Fibroblast of pulmonary artery (primary cell): ENCODE measurements at regions not wholly inside any gene's neighbourhood (a gene's known extent, or its start where the extent isn't known, plus 50 kb on each side); places are given as distances from the start of the nearest gene placed in this dataset.

Experiments used
- DNase-seq: peaks from one replicate; pipeline ENCODE4 v3.0.0-alpha.2; 2010; ENCODE audit warnings: low read depth
- H3K4me3 ChIP-seq: replicated peaks from 2 replicates; pipeline ENCODE4 v1.5.1; 2011; ENCODE audit warnings: low read depth, mild to moderate bottlenecking, control low read depth, low read length, moderate library complexity
- CTCF ChIP-seq: IDR thresholded peaks from 2 replicates; pipeline ENCODE4 v1.5.1; 2011; ENCODE audit warnings: mild to moderate bottlenecking, control low read depth, low read length, inconsistent platforms; ENCODE audit errors: missing control alignments

DNA sequence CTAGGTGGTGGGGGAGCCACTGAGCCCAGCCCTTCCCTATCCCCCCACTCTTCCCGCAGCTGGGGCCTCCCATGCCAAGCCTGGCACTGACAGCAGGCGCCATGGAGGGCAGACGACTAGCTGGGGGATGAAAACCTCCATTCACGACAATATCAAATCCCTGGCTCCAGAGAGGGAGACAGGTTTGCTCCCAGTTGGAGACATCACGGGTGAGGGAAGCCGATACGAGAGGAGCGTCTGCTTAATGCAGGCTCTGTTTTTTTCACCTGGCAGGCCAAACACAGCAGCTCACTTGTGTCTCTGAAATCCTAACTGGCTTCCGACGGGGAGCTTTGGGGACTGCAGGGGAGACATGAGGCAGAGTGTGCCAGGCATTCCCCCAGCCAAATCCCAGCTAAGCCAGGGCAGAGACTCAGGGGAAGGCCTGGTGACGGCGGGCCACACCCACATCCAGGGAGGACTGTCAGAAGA, 307.4 kb upstream of the ZMIZ1 start:
- DNase-seq = no peak
- H3K4me3 ChIP-seq = no peak overlapping the region
- no peak for TF ChIP-seq CTCF

DNA sequence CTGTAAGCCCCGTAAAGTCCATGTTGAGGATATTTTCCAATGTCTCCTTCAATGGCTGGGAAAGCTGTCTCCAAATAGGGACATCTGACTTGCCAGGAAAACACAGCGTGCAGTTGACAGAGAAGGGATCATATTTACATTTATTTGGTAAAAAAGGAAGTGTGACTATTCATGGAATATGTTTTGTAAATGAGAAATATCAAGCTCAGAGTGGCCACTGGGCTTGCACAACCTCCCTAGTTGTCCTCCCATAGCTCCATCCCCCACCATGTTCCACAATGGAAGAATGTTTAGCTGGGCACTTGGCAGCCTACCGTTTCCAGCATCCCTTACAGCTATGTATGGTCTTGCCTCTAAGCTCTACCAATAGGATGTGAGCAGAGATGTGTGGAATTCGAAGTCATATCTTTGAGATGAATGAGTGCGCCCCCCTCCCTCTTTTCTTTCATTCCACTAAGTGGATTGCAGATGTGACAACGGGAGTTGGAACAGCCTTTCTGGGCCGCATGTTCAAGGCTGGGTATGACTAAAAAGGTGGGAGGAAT, 306.6 kb upstream of the ZMIZ1 start:
- H3K4me3 ChIP-seq = no peak overlapping the region
- no peak for TF ChIP-seq CTCF
- no peak for DNase-seq

DNA sequence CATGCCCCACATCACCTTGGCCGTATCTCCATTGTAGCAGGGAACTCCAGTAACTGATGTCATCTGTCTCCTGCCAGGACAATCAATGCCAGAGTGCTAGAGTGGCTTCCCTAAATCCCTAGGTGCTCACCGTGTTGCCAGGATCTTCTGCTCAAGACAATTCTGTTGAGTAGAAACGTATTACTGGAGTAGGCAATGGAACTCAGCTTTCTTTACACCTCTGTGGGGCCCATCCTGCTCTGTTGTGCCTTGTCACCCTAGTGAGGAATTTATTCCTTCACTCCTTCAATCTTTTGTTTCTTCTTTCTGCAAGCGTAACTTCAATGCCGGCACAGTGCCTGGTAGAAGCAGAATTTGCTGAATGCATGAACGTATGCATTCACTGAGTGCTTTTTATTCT, 305.5 kb upstream of the ZMIZ1 start:
- no peak overlapping the region for H3K4me3 ChIP-seq
- no peak for DNase-seq
- no peak for TF ChIP-seq CTCF

DNA sequence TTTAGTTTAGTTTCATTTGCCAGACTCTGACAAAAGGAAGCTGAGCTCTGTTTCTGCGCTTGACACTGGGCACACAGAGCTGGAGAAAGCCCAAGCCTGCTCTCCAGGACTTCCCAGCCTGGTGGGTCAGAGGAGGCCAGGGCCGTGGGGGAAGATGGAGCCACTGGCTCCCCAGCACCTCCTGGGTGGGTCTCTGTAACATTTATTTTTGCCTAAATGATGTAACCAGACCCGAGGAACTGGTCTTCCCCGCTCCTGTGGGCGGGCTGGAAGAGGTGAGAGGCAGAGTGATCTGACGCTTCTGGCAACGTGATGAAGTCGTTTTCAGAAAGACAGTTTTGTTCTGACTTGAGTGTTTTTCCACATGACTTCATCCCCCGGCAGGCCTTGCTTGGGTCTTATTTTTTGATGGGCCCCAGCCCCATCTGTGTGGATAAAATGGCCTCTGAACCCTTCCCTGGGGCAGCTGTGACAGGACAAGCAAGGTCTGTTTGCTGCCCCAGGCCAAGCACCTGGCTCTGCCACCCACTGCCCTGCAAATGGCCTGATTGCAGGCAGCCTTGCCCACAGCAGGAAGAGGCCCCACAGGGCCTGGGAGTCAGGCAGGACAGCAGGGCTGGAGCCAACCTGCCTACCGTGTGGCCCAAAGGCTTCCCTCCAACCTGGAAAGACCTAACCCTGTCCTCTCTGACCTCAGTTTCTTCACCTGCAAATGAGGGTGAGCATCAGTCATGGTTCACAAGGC, 304.9 kb upstream of the ZMIZ1 start:
- DNase-seq = no peak
- H3K4me3 ChIP-seq = no peak overlapping the region
- no peak for TF ChIP-seq CTCF

GRCh38 chr10:78764436-78764835, 304.3 kb upstream of the ZMIZ1 start:
- H3K4me3 ChIP-seq = no peak overlapping the region
- TF ChIP-seq CTCF = no peak
- no peak for DNase-seq

- no peak for DNase-seq
- no peak for TF ChIP-seq CTCF
- H3K4me3 ChIP-seq = no peak overlapping the region
Observed at GRCh38 chr10:78764846-78765430, 303.8 kb upstream of the ZMIZ1 start.
